PC-9 (cell line): ENCODE measurements at regions not wholly inside any gene's neighbourhood (a gene's known extent, or its start where the extent isn't known, plus 50 kb on each side); places are given as distances from the start of the nearest gene placed in this dataset.

Experiments used
- EZH2 ChIP-seq: fragments of 200-600 bp; sonication (generic); IDR thresholded peaks from 2 replicates; pipeline ENCODE4 v1.8.0; 2017; ENCODE audit warnings: antibody characterized with exemption, low read depth
- TF ChIP-seq, protein P1 (sequence below): fragments of 200-600 bp; sonication (generic); conservative IDR thresholded peaks from 2 replicates; pipeline ENCODE4 v1.6.1; 2017; ENCODE audit warnings: mixed run types, antibody characterized with exemption, mild to moderate bottlenecking, moderate library complexity

- TF ChIP-seq, protein P1, sequence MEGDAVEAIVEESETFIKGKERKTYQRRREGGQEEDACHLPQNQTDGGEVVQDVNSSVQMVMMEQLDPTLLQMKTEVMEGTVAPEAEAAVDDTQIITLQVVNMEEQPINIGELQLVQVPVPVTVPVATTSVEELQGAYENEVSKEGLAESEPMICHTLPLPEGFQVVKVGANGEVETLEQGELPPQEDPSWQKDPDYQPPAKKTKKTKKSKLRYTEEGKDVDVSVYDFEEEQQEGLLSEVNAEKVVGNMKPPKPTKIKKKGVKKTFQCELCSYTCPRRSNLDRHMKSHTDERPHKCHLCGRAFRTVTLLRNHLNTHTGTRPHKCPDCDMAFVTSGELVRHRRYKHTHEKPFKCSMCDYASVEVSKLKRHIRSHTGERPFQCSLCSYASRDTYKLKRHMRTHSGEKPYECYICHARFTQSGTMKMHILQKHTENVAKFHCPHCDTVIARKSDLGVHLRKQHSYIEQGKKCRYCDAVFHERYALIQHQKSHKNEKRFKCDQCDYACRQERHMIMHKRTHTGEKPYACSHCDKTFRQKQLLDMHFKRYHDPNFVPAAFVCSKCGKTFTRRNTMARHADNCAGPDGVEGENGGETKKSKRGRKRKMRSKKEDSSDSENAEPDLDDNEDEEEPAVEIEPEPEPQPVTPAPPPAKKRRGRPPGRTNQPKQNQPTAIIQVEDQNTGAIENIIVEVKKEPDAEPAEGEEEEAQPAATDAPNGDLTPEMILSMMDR, result peak; percentile 98
- no peak for TF ChIP-seq EZH2
Observed at GRCh38 chr7:31443457-31443856, 70.4 kb upstream of the ITPRID1 start.
